ENCODE measurements at regions not wholly inside any gene's neighbourhood (a gene's known extent, or its start where the extent isn't known, plus 50 kb on each side); places are given as distances from the start of the nearest gene placed in this dataset.
A peak's percentile ranks its signal among the peaks of the same experiment; 100 is the strongest.

DNA sequence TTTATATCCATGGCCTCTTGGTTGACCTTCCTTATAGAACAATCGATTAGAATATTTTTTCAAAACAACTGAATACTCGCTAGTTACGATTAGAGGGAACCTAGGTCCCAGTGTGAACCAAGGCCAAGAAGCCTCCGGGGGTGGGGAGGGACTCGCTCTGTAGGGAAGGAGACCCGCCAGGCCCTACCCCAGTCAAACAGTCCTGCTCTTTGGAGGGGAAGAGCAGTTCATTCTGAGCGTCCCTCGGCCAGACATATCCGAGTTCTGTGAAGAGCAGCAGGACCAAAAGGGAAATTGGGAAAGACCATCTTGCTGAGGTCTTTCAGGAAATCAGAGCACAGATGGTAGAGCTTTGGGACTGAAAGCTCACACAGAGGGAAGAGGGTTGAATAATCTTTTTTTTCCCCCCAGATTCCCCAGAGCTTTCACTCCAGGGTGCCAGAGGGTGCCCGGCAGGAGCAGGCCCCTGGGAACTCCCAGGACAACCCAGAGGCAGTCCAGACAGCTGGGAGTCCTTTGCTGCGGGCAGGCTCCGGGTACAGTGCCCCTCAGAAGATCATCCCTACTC is 137.2 kb upstream of the HES1 start:
- no peaks in the 10 kb centered on the region for H3K9me3 Mint-ChIP-seq
- peaks cover 31% of the 10 kb centered on the region for H3K27me3 Mint-ChIP-seq (ENCODE audit: low read depth)
- peaks cover 46% of the 10 kb centered on the region for H3K4me1 Mint-ChIP-seq
- no peak overlapping the region for H3K27ac Mint-ChIP-seq (ENCODE audit: unreplicated experiment)
- TF ChIP-seq, protein P1, sequence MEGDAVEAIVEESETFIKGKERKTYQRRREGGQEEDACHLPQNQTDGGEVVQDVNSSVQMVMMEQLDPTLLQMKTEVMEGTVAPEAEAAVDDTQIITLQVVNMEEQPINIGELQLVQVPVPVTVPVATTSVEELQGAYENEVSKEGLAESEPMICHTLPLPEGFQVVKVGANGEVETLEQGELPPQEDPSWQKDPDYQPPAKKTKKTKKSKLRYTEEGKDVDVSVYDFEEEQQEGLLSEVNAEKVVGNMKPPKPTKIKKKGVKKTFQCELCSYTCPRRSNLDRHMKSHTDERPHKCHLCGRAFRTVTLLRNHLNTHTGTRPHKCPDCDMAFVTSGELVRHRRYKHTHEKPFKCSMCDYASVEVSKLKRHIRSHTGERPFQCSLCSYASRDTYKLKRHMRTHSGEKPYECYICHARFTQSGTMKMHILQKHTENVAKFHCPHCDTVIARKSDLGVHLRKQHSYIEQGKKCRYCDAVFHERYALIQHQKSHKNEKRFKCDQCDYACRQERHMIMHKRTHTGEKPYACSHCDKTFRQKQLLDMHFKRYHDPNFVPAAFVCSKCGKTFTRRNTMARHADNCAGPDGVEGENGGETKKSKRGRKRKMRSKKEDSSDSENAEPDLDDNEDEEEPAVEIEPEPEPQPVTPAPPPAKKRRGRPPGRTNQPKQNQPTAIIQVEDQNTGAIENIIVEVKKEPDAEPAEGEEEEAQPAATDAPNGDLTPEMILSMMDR (conservative IDR thresholded peaks at IDR 0.05): no peak
- H3K4me3 Mint-ChIP-seq: no peak overlapping the region
- H3K36me3 Mint-ChIP-seq (ENCODE audit: low read depth): no peaks in the 10 kb centered on the region
- DNase-seq (ENCODE audit: low read depth, low spot score): no peak

DNA sequence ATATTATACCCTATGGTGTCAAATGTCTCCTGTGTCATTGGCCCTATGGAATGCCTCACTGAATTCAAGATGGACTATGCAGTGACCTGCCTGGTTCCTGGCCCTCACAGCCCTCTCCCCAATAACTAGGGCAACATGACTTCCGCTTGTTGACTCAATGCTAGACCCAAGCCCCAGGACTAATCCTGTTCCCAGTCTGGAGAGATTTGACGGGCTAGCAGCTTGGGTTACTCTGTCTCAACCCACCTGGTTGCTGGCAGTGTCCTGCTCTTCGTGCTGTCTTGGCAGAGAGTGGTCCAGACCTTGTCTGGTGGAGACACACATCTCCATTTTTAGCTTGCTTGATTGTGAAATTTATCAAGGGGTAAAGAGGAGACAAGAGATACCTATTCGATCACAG is 135.8 kb upstream of the HES1 start:
- peaks cover 31% of the 10 kb centered on the region for H3K27me3 Mint-ChIP-seq (ENCODE audit: low read depth)
- TF ChIP-seq, protein P1 (conservative IDR thresholded peaks at IDR 0.05): no peak
- no peaks in the 10 kb centered on the region for H3K9me3 Mint-ChIP-seq
- no peak for DNase-seq (ENCODE audit: low read depth, low spot score)
- no peak overlapping the region for H3K27ac Mint-ChIP-seq (ENCODE audit: unreplicated experiment)
- peaks cover 56% of the 10 kb centered on the region for H3K4me1 Mint-ChIP-seq
- H3K4me3 Mint-ChIP-seq: no peak overlapping the region
- H3K36me3 Mint-ChIP-seq (ENCODE audit: low read depth): no peaks in the 10 kb centered on the region

DNA sequence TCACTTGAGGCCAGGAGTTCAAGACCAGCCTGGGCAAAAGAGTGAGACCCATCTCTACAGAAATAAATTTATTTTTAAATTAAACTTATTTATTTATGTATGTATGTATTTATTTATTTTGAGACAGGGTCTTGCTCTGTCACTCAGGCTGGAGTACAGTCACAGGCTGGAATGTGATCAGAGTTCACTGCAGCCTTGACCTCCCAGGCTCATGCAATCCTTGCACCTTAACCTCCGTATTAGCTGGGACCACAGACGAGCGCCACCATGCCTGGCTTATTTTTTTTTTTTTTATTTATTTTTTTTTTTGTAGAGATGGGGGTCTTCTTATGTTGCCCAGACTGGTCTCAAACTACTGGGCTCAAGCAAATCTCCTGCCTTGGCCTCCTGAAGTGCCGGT is 135.2 kb upstream of the HES1 start:
- H3K4me3 Mint-ChIP-seq: no peak overlapping the region

DNA sequence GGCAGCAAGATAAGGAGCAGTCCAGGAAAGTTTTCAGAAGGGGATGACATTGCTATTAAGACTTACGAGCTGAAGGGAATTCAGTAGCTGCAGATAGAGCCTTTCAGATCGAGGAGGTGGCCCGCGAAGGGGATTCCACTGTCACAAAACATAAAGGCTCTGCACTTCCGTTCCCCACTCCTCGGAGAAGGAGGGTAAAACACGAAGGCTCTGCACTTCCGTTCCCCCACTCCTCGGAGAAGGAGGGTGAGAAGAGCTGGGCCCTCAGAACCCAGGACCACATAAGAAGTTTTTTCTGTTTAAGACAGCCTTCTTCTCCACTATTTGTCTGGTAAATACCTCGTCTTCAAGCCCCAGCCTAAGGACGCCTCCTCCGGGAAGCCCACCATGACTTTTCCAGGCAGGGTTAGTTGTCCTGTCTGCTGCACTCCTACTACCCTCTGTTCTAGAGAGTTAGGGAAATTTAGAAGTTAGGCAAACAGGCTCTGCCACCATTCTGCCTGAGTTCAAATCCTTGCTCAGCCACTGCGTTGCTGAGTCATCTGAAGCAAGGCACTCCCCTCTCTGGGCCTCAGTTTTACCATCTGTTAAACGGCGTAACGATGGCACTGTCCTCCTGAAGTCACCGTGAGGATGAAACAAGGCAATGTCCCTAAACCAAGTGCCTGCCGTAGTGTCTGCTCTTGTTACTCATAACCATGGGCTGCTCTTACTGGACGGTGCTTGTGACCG is 134.1 kb upstream of the HES1 start:
- TF ChIP-seq, protein P1 (conservative IDR thresholded peaks at IDR 0.05): no peak
- peaks cover 60% of the 10 kb centered on the region for H3K4me1 Mint-ChIP-seq
- H3K36me3 Mint-ChIP-seq (ENCODE audit: low read depth): no peaks in the 10 kb centered on the region
- no peak for DNase-seq (ENCODE audit: low read depth, low spot score)
- no peak overlapping the region for H3K27ac Mint-ChIP-seq (ENCODE audit: unreplicated experiment)
- H3K9me3 Mint-ChIP-seq: no peaks in the 10 kb centered on the region
- peaks cover 32% of the 10 kb centered on the region for H3K27me3 Mint-ChIP-seq (ENCODE audit: low read depth)
- peak overlapping the region; percentile 62 for H3K4me3 Mint-ChIP-seq

More for the DNA sequence above, 135.2 kb upstream of the HES1 start:
- H3K4me1 Mint-ChIP-seq: peaks cover 62% of the 10 kb centered on the region
- no peaks in the 10 kb centered on the region for H3K36me3 Mint-ChIP-seq (ENCODE audit: low read depth)
- no peak for DNase-seq (ENCODE audit: low read depth, low spot score)
- TF ChIP-seq, protein P1 (conservative IDR thresholded peaks at IDR 0.05): no peak
- no peaks in the 10 kb centered on the region for H3K9me3 Mint-ChIP-seq
- H3K27me3 Mint-ChIP-seq (ENCODE audit: low read depth): peaks cover 32% of the 10 kb centered on the region
- H3K27ac Mint-ChIP-seq (ENCODE audit: unreplicated experiment): no peak overlapping the region

DNA sequence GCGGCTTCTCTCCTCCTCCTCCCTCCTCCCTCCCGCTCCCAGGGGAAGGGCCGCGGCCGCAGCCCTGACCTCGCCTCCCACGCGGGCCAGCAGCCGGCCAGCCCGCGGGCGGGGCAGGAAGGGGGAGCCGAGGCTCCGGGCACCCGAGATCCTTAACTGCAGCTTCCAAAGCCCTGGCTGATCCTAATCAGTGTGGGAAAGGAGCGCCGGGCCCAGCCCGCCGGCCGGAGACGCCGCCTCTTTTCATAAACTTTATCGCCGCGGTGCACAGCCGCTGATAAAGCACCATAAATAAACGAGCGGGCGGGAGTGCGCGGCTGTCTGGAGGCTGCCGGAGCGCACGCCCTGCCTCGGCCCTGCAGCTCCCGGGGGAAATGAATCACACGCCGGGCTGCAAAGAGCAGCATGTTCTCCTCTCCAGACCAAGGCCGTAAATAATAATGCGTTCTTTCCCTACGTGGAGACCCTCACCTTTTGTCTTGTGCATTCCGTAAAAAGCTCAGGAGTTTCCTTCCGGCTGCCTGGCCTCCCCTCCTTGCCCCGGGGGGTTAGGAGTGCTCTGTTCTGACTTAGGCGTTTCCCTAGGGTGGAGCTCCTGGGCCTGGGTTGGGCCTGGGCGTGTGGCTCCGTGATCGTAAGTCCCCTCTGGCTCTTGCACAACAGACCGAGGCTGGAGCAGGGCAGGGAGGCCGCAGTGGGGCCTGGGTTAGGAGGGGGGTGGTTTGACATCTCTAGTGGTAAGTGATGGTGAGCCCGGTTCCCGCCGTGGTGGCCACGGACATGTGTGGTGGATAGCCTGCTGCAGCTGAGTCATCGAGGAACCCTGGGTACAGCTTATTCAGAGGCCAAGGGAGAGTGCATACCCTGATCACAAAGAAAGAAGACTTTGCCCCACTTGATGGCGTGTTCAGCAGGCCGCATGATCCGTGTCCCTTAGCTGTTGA is 132.6 kb upstream of the HES1 start:
- peak; percentile 54 for DNase-seq (ENCODE audit: low read depth, low spot score)
- TF ChIP-seq, protein P1 (conservative IDR thresholded peaks at IDR 0.05): no peak
- H3K4me1 Mint-ChIP-seq: peaks cover 53% of the 10 kb centered on the region
- no peaks in the 10 kb centered on the region for H3K9me3 Mint-ChIP-seq
- peak overlapping the region; percentile 80 for H3K4me3 Mint-ChIP-seq
- no peaks in the 10 kb centered on the region for H3K36me3 Mint-ChIP-seq (ENCODE audit: low read depth)
- H3K27me3 Mint-ChIP-seq (ENCODE audit: low read depth): peaks cover 31% of the 10 kb centered on the region
- H3K27ac Mint-ChIP-seq (ENCODE audit: unreplicated experiment): peak overlapping the region; percentile 88

Measured in neural crest cell (in vitro differentiated cells).